ENCODE measurements at regions not wholly inside any gene's neighbourhood (a gene's known extent, or its start where the extent isn't known, plus 50 kb on each side); places are given as distances from the start of the nearest gene placed in this dataset.

- no TSS peak for BruUV-seq (replicated peaks)
- intact Hi-C loops (cut with micrococcal nuclease; ENCODE audit: unreplicated experiment): no loop called here
- Histone ChIP-seq H3K36me3 (ENCODE audit: insufficient read depth, low read length, poor library complexity, severe bottlenecking) (no peaks in the 10 kb centered on the region), H3K4me3 (ENCODE audit: low read depth, low read length, poor library complexity, severe bottlenecking) (no peak overlapping the region), H3K27me3 (replicated peaks; ENCODE audit: insufficient read depth, low read depth, low read length, poor library complexity) (no peaks in the 10 kb centered on the region), H3K9me3 (ENCODE audit: low read depth, low read length, poor library complexity, severe bottlenecking) (no peaks in the 10 kb centered on the region), H3K27ac (ENCODE audit: low read depth, low read length, poor library complexity, severe bottlenecking) (no peak overlapping the region), H3K4me1 (ENCODE audit: insufficient read depth, low read length, poor library complexity, severe bottlenecking) (no peaks in the 10 kb centered on the region)
- ChIA-PET CTCF (no interaction called here), POLR2A (ENCODE audit: low non-redundant PET) (no interaction called here)
- no peak for DNase-seq (ENCODE audit: low spot score)
- no peak for TF ChIP-seq EZH2 (IDR thresholded peaks at IDR 0.05; ENCODE audit: borderline replicate concordance, low read depth, low read length, poor library complexity, severe bottlenecking)
- TF ChIP-seq, protein P1, sequence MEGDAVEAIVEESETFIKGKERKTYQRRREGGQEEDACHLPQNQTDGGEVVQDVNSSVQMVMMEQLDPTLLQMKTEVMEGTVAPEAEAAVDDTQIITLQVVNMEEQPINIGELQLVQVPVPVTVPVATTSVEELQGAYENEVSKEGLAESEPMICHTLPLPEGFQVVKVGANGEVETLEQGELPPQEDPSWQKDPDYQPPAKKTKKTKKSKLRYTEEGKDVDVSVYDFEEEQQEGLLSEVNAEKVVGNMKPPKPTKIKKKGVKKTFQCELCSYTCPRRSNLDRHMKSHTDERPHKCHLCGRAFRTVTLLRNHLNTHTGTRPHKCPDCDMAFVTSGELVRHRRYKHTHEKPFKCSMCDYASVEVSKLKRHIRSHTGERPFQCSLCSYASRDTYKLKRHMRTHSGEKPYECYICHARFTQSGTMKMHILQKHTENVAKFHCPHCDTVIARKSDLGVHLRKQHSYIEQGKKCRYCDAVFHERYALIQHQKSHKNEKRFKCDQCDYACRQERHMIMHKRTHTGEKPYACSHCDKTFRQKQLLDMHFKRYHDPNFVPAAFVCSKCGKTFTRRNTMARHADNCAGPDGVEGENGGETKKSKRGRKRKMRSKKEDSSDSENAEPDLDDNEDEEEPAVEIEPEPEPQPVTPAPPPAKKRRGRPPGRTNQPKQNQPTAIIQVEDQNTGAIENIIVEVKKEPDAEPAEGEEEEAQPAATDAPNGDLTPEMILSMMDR (conservative IDR thresholded peaks at IDR 0.05; ENCODE audit: low read depth, low read length): no peak
Measured at GRCh38 chr5:71943874-71944273, 163.4 kb upstream of the MAP1B start.

GRCh38 chr5:71945436-71945835, 161.8 kb upstream of the MAP1B start:
- no peaks in the 10 kb centered on the region for H3K36me3 ChIP-seq (ENCODE audit: insufficient read depth, low read length, poor library complexity, severe bottlenecking)
- no peak overlapping the region for H3K4me3 ChIP-seq (ENCODE audit: low read depth, low read length, poor library complexity, severe bottlenecking)
- DNase-seq (ENCODE audit: low spot score): no peak
- BruUV-seq (replicated peaks): no TSS peak
- no peak for TF ChIP-seq EZH2 (IDR thresholded peaks at IDR 0.05; ENCODE audit: borderline replicate concordance, low read depth, low read length, poor library complexity, severe bottlenecking)
- TF ChIP-seq, protein P1 (conservative IDR thresholded peaks at IDR 0.05; ENCODE audit: low read depth, low read length): no peak
- intact Hi-C loops (cut with micrococcal nuclease; ENCODE audit: unreplicated experiment): no loop called here
- H3K27me3 ChIP-seq (replicated peaks; ENCODE audit: insufficient read depth, low read depth, low read length, poor library complexity): no peaks in the 10 kb centered on the region
- H3K27ac ChIP-seq (ENCODE audit: low read depth, low read length, poor library complexity, severe bottlenecking): no peak overlapping the region
- POLR2A ChIA-PET (ENCODE audit: low non-redundant PET): no interaction called here
- no peaks in the 10 kb centered on the region for H3K4me1 ChIP-seq (ENCODE audit: insufficient read depth, low read length, poor library complexity, severe bottlenecking)
- CTCF ChIA-PET: no interaction called here
- no peaks in the 10 kb centered on the region for H3K9me3 ChIP-seq (ENCODE audit: low read depth, low read length, poor library complexity, severe bottlenecking)

GRCh38 chr5:71946343-71947030, 160.8 kb upstream of the MAP1B start:
- Histone ChIP-seq H3K4me1 (ENCODE audit: insufficient read depth, low read length, poor library complexity, severe bottlenecking) (no peaks in the 10 kb centered on the region), H3K27ac (ENCODE audit: low read depth, low read length, poor library complexity, severe bottlenecking) (no peak overlapping the region), H3K36me3 (ENCODE audit: insufficient read depth, low read length, poor library complexity, severe bottlenecking) (no peaks in the 10 kb centered on the region), H3K4me3 (ENCODE audit: low read depth, low read length, poor library complexity, severe bottlenecking) (no peak overlapping the region), H3K9me3 (ENCODE audit: low read depth, low read length, poor library complexity, severe bottlenecking) (no peaks in the 10 kb centered on the region), H3K27me3 (replicated peaks; ENCODE audit: insufficient read depth, low read depth, low read length, poor library complexity) (no peaks in the 10 kb centered on the region)
- BruUV-seq (replicated peaks): no TSS peak
- POLR2A ChIA-PET (ENCODE audit: low non-redundant PET): no interaction called here
- intact Hi-C loops (cut with micrococcal nuclease; ENCODE audit: unreplicated experiment): no loop called here
- CTCF ChIA-PET: no interaction called here
- TF ChIP-seq EZH2 (IDR thresholded peaks at IDR 0.05; ENCODE audit: borderline replicate concordance, low read depth, low read length, poor library complexity, severe bottlenecking): no peak
- TF ChIP-seq, protein P1 (conservative IDR thresholded peaks at IDR 0.05; ENCODE audit: low read depth, low read length): no peak
- DNase-seq (ENCODE audit: low spot score): no peak
